Left ventricle myocardium inferior (tissue), 1 donor: ENCODE measurements at regions not wholly inside any gene's neighbourhood (a gene's known extent, or its start where the extent isn't known, plus 50 kb on each side); places are given as distances from the start of the nearest gene placed in this dataset.

Source experiments
- DNase-seq: peaks from one replicate; pipeline ENCODE4 v3.0.0-alpha.2; 2020
- H3K27ac ChIP-seq: fragments of 200-600 bp; replicated peaks from 2 replicates; pipeline ENCODE4 v1.8.0; 2021
- H3K27me3 ChIP-seq: fragments of 200-600 bp; 2 replicates; pipeline ENCODE4 v1.8.0; 2021; ENCODE audit warnings: low read depth
- H3K36me3 ChIP-seq: fragments of 200-600 bp; 2 replicates; pipeline ENCODE4 v1.8.0; 2021
- H3K4me1 ChIP-seq: fragments of 200-600 bp; 2 replicates; pipeline ENCODE4 v1.8.0; 2021
- H3K4me3 ChIP-seq: fragments of 200-600 bp; 2 replicates; pipeline ENCODE4 v1.8.0; 2021; ENCODE audit warnings: mild to moderate bottlenecking, moderate library complexity
- H3K9me3 ChIP-seq: fragments of 200-600 bp; replicated peaks from 2 replicates; pipeline ENCODE4 v1.8.0; 2021
- intact Hi-C: fragments of 100-400 bp; cut with micrococcal nuclease; formaldehyde crosslinking; loops from one replicate; pipeline ENCODE4 v1.11.0; 2022
- TF ChIP-seq, protein P1 (sequence below): fragments of 200-600 bp; IDR thresholded peaks from 2 replicates; pipeline ENCODE4 v1.8.0; 2021; ENCODE audit warnings: antibody characterized with exemption, mild to moderate bottlenecking, borderline replicate concordance
- donor health status: DM: no; HTN: yes; CAD: no; lungs with severe emphysema.

DNA sequence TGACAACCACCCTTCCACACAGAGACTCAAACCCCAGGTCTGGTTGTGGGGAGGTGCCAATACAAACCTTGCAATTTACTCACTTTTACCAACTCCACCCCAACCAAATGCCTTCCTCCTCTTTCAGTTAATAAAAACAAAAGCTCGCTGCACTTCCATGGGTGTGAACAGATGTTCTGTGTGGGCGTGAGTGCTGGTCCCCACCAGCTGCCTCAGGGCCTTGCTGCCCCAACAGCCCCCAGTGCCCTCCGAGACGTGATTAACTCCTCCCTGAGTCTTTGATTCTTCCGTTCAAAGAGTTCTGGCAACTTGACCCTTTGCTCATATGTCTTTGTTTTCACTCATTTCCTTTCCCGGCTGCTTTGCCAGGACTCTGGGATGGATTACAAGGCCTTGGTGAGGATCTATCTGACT lies 258.9 kb upstream of the CXCR4 start:
- intact Hi-C loops: loop anchor here (5.0 kb wide), 1 partner anchor 460 kb away; no protein-coding TSS in a partner anchor
- no peaks in the 10 kb centered on the region for H3K36me3 ChIP-seq
- TF ChIP-seq, protein P1, sequence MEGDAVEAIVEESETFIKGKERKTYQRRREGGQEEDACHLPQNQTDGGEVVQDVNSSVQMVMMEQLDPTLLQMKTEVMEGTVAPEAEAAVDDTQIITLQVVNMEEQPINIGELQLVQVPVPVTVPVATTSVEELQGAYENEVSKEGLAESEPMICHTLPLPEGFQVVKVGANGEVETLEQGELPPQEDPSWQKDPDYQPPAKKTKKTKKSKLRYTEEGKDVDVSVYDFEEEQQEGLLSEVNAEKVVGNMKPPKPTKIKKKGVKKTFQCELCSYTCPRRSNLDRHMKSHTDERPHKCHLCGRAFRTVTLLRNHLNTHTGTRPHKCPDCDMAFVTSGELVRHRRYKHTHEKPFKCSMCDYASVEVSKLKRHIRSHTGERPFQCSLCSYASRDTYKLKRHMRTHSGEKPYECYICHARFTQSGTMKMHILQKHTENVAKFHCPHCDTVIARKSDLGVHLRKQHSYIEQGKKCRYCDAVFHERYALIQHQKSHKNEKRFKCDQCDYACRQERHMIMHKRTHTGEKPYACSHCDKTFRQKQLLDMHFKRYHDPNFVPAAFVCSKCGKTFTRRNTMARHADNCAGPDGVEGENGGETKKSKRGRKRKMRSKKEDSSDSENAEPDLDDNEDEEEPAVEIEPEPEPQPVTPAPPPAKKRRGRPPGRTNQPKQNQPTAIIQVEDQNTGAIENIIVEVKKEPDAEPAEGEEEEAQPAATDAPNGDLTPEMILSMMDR: no peak
- no peak overlapping the region for H3K4me3 ChIP-seq
- H3K9me3 ChIP-seq: no peaks in the 10 kb centered on the region
- H3K4me1 ChIP-seq: peaks cover 17% of the 10 kb centered on the region
- no peak overlapping the region for H3K27ac ChIP-seq
- H3K27me3 ChIP-seq: no peaks in the 10 kb centered on the region
- no peak for DNase-seq

DNA sequence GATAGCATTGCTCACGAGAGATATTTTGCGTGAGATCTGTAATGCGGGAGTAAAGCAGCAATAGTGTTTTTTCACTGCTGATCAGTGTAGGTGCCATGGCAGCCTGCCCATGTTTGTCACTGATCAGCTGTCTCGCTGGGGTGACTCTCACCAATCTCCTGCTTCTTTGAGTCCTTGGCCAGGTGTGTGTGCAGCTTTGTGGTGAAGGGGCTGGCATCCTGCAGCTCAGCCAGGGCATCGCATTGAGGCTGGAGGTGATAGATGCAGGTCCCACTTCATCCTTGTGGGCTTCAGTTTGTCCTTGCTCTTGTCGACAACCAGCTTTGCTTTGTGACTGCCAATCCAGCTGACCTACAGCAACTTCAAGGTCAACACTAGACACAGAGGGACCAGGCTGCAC lies 258.3 kb upstream of the CXCR4 start:
- TF ChIP-seq, protein P1: no peak

DNA sequence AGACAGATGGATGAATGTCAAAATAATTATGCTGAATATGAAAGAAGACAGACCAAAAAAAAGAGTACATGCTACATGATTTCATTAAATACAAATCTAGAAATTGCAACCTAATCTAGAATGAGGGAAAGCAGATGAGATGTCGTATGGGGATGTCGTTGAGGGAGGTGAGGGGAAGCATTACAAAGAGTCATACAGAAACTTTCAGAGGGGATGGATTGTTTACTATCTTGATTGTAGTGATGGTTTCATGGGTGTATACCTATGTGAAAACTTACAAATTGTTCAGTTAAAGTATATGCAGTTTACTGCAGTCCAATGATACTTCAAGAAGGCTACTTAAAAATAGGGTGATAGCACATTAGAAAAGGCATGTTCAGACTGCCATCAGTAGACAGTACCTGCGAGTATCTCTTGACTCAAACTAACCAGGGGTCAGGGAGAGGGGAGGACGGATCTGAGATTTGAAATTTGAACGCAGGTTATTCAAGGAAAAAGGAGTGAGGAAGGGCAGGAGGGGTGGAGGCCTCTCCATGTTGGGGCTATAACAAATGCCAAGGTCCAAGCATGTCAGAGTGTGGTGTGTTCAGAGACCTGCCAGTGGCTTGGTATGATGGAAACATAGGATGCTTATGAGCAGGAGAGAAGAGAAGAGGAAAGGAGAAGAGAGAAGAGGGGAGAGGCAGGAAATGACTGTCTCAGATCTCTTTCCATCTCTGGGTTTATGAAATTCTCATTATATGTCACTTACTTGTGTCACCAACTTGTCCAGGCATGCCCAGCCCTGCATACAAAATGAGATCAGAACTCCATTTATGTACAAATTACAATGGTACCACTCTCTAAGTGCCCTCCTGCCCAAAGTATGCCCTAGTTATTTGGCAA lies 257.3 kb upstream of the CXCR4 start:
- TF ChIP-seq, protein P1: no peak
- intact Hi-C loops: loop anchor here (5.0 kb wide), 1 partner anchor 458 kb away; no protein-coding TSS in a partner anchor
- Histone ChIP-seq H3K4me1 (peaks cover 14% of the 10 kb centered on the region), H3K4me3 (no peak overlapping the region), H3K36me3 (no peaks in the 10 kb centered on the region), H3K27ac (no peak overlapping the region), H3K27me3 (no peaks in the 10 kb centered on the region), H3K9me3 (no peaks in the 10 kb centered on the region)
- no peak for DNase-seq

More for the DNA sequence above, 258.3 kb upstream of the CXCR4 start:
- H3K4me1 ChIP-seq: peaks cover 14% of the 10 kb centered on the region
- intact Hi-C loops: loop anchor here (5.0 kb wide), 1 partner anchor 459 kb away; no protein-coding TSS in a partner anchor
- H3K4me3 ChIP-seq: no peak overlapping the region
- no peak overlapping the region for H3K27ac ChIP-seq
- no peaks in the 10 kb centered on the region for H3K27me3 ChIP-seq
- no peaks in the 10 kb centered on the region for H3K36me3 ChIP-seq
- H3K9me3 ChIP-seq: no peaks in the 10 kb centered on the region
- DNase-seq: no peak

- H3K27ac ChIP-seq: no peak overlapping the region
- TF ChIP-seq, protein P1: no peak
- DNase-seq: no peak
- H3K4me1 ChIP-seq: peaks cover 14% of the 10 kb centered on the region
- H3K27me3 ChIP-seq: no peaks in the 10 kb centered on the region
- H3K9me3 ChIP-seq: no peaks in the 10 kb centered on the region
- no peaks in the 10 kb centered on the region for H3K36me3 ChIP-seq
- intact Hi-C loops: no loop called here
- H3K4me3 ChIP-seq: no peak overlapping the region
These were observed 255.9 kb upstream of the CXCR4 start for GRCh38 chr2:136373841-136374240.

DNA sequence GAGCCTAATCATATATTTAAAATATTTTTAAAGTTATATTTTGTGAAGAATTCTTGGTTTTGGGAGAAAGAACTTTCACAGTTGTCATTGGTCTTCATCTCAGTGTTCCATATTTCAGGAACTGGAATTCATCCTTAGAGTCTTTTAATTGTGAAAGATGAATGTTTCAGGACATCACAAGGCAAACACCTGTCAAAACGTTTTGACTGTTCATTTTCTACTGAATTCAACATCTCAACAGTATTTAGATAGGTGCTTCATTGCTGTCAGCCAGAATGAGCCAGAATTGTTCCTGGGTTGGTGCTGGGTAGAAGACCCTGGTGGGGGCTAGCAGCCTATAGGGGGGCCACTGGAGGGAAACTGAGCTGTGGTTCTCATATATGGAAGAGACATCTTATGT lies 255.1 kb upstream of the CXCR4 start:
- H3K27ac ChIP-seq: no peak overlapping the region
- H3K36me3 ChIP-seq: no peaks in the 10 kb centered on the region
- H3K4me3 ChIP-seq: no peak overlapping the region
- TF ChIP-seq, protein P1: no peak
- H3K9me3 ChIP-seq: peaks cover under 1% of the 10 kb centered on the region
- H3K27me3 ChIP-seq: no peaks in the 10 kb centered on the region
- intact Hi-C loops: no loop called here
- DNase-seq: no peak
- peaks cover 14% of the 10 kb centered on the region for H3K4me1 ChIP-seq
